Thoracic aorta (tissue), 2 donors: ENCODE measurements at regions not wholly inside any gene's neighbourhood (a gene's known extent, or its start where the extent isn't known, plus 50 kb on each side); places are given as distances from the start of the nearest gene placed in this dataset.

ENCODE experiments used
- ATAC-seq: fragments of 150-250 bp; one replicate; pipeline ENCODE4 v1.8.0; 2017; ENCODE audit warnings: low read depth; ENCODE audit not compliant: insufficient number of reproducible peaks, low FRiP score
- DNase-seq: peaks from one replicate; pipeline ENCODE4 v3.0.0-alpha.2; 2020; ENCODE audit warnings: low spot score
- H3K27ac ChIP-seq, 2 donors: fragments of 200-600 bp; sonication (generic); 1 replicate in 1 of 2; 2 replicates in 1 of 2; pipeline ENCODE4 v1.5.1; 2016; ENCODE audit warnings: mild to moderate bottlenecking in 2 of 2, moderate library complexity in 2 of 2
- H3K27me3 ChIP-seq: fragments of 200-600 bp; sonication (generic); replicated peaks from 2 replicates; pipeline ENCODE4 v1.6.0; 2016; ENCODE audit warnings: mild to moderate bottlenecking; ENCODE audit not compliant: insufficient read depth
- H3K36me3 ChIP-seq: fragments of 200-600 bp; sonication (generic); one replicate; pipeline ENCODE4 v1.5.1; 2016
- H3K4me1 ChIP-seq, 2 donors: fragments of 200-600 bp; sonication (generic); 1 replicate in 1 of 2; 2 replicates in 1 of 2; pipeline versions ENCODE4 v1.5.1 to v1.6.0; 2016; ENCODE audit warnings: low read depth in 2 of 2, mild to moderate bottlenecking in 1 of 2; ENCODE audit not compliant: control insufficient read depth in 1 of 2
- H3K4me3 ChIP-seq: fragments of 200-600 bp; sonication (generic); 2 replicates; pipeline ENCODE4 v1.5.1; 2016; ENCODE audit warnings: mild to moderate bottlenecking
- H3K9me3 ChIP-seq: fragments of 200-600 bp; sonication (generic); 2 replicates; pipeline ENCODE4 v1.5.1; 2016
- CTCF ChIP-seq: fragments of 200-600 bp; sonication (generic); IDR thresholded peaks from one replicate; pipeline ENCODE4 v1.5.1; 2019; ENCODE audit warnings: antibody characterized with exemption

GRCh38 chr7:46486256-46487206 is 565.5 kb upstream of the IGFBP3 start:
- no peaks in the 10 kb centered on the region for H3K27me3 ChIP-seq
- DNase-seq (peak; percentile 10), ATAC-seq (peak; percentile 76)
- H3K4me3 ChIP-seq, result no peak overlapping the region
- H3K4me1 ChIP-seq, result peaks cover 0 to 17% of the 10 kb centered on the region in 2 donors
- TF ChIP-seq CTCF, result no peak
- no peaks in the 10 kb centered on the region for H3K36me3 ChIP-seq
- no peaks in the 10 kb centered on the region for H3K9me3 ChIP-seq
- H3K27ac ChIP-seq, result peak overlapping the region in 1 of 2 donors; percentile 4

GRCh38 chr7:46485481-46486065 is 564.5 kb upstream of the IGFBP3 start:
- TF ChIP-seq CTCF, result no peak
- ATAC-seq, result no peak

GRCh38 chr7:46484906-46485305 is 563.8 kb upstream of the IGFBP3 start:
- Histone ChIP-seq H3K36me3 (no peaks in the 10 kb centered on the region), H3K27ac (no peak overlapping the region), H3K27me3 (no peaks in the 10 kb centered on the region), H3K9me3 (no peaks in the 10 kb centered on the region), H3K4me1 (peaks cover 0 to 17% of the 10 kb centered on the region in 2 donors), H3K4me3 (no peak overlapping the region)
- ATAC-seq, result no peak
- DNase-seq, result no peak
- TF ChIP-seq CTCF, result no peak

More at GRCh38 chr7:46485481-46486065, 564.5 kb upstream of the IGFBP3 start:
- Histone ChIP-seq H3K27me3 (no peaks in the 10 kb centered on the region), H3K4me3 (no peak overlapping the region), H3K9me3 (no peaks in the 10 kb centered on the region), H3K27ac (no peak overlapping the region), H3K4me1 (peaks cover 0 to 17% of the 10 kb centered on the region in 2 donors), H3K36me3 (no peaks in the 10 kb centered on the region)
- no peak for DNase-seq

GRCh38 chr7:46480619-46481018 is 559.5 kb upstream of the IGFBP3 start:
- Histone ChIP-seq H3K4me1 (no peaks in the 10 kb centered on the region), H3K4me3 (no peak overlapping the region), H3K27me3 (no peaks in the 10 kb centered on the region), H3K27ac (no peak overlapping the region), H3K9me3 (no peaks in the 10 kb centered on the region), H3K36me3 (no peaks in the 10 kb centered on the region)
- DNase-seq, result no peak
- no peak for ATAC-seq
- no peak for TF ChIP-seq CTCF

- H3K4me3 ChIP-seq, result no peak overlapping the region
- H3K4me1 ChIP-seq, result no peaks in the 10 kb centered on the region
- DNase-seq, result no peak
- H3K36me3 ChIP-seq, result no peaks in the 10 kb centered on the region
- ATAC-seq, result no peak
- no peak overlapping the region for H3K27ac ChIP-seq
- no peaks in the 10 kb centered on the region for H3K9me3 ChIP-seq
- no peaks in the 10 kb centered on the region for H3K27me3 ChIP-seq
- TF ChIP-seq CTCF, result no peak
These were observed 558.6 kb upstream of the IGFBP3 start for GRCh38 chr7:46479680-46480079.
